Neural progenitor cell (in vitro differentiated cells): ENCODE measurements at regions not wholly inside any gene's neighbourhood (a gene's known extent, or its start where the extent isn't known, plus 50 kb on each side); places are given as distances from the start of the nearest gene placed in this dataset.

Source experiments
- EZH2 ChIP-seq: fragments of 200-600 bp; sonication (generic); IDR thresholded peaks from 2 replicates; pipeline ENCODE4 v1.6.1; 2017; ENCODE audit warnings: antibody characterized with exemption, mild to moderate bottlenecking, moderate library complexity
- TF ChIP-seq, protein P1 (sequence below): fragments of 200-600 bp; sonication (generic); IDR thresholded peaks from 2 replicates; pipeline ENCODE4 v1.5.1; 2017; ENCODE audit warnings: antibody characterized with exemption, mild to moderate bottlenecking

DNA sequence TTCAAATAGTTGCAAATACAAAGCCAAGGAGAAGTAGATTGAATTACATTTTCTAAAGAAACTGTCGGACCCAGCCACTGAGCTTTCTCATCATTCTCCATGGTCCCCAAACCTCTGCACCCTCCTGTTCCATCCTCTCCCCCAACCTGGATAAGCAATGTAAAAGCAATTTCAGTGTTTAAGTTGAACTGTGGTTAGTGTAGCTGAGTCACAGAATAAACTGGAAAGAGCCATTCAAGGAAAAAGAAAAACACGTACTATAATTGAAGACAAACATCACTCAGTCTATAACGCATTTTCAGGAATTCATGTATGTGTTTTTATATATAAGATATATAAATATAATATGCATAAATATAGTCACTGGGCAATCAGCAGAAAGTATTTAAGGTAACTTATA lies 54.1 kb upstream of the TMEM161B start:
- TF ChIP-seq, protein P1, sequence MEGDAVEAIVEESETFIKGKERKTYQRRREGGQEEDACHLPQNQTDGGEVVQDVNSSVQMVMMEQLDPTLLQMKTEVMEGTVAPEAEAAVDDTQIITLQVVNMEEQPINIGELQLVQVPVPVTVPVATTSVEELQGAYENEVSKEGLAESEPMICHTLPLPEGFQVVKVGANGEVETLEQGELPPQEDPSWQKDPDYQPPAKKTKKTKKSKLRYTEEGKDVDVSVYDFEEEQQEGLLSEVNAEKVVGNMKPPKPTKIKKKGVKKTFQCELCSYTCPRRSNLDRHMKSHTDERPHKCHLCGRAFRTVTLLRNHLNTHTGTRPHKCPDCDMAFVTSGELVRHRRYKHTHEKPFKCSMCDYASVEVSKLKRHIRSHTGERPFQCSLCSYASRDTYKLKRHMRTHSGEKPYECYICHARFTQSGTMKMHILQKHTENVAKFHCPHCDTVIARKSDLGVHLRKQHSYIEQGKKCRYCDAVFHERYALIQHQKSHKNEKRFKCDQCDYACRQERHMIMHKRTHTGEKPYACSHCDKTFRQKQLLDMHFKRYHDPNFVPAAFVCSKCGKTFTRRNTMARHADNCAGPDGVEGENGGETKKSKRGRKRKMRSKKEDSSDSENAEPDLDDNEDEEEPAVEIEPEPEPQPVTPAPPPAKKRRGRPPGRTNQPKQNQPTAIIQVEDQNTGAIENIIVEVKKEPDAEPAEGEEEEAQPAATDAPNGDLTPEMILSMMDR, result no peak
- TF ChIP-seq EZH2, result no peak
